ENCODE measurements at regions not wholly inside any gene's neighbourhood (a gene's known extent, or its start where the extent isn't known, plus 50 kb on each side); places are given as distances from the start of the nearest gene placed in this dataset.

DNA sequence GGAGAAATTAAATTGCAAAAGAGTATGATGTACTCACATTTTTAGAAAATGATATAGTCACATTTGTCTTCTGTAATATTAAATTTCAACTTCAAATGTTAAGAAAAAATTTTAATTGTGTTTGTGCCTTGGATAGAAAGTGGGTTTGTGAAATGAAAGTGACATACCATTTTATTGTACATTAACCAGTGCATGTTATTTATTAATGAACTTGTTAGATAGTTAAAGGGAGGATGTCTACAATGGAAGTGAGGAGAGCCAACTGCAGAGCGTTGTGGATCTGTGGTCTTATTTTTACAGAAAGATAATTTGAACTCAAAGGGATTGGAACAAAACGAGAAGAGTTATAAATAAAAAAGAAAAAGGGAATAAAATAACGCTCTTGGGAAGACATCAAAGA lies 291.7 kb downstream of the ARL4A start:
- TF ChIP-seq, protein P1, sequence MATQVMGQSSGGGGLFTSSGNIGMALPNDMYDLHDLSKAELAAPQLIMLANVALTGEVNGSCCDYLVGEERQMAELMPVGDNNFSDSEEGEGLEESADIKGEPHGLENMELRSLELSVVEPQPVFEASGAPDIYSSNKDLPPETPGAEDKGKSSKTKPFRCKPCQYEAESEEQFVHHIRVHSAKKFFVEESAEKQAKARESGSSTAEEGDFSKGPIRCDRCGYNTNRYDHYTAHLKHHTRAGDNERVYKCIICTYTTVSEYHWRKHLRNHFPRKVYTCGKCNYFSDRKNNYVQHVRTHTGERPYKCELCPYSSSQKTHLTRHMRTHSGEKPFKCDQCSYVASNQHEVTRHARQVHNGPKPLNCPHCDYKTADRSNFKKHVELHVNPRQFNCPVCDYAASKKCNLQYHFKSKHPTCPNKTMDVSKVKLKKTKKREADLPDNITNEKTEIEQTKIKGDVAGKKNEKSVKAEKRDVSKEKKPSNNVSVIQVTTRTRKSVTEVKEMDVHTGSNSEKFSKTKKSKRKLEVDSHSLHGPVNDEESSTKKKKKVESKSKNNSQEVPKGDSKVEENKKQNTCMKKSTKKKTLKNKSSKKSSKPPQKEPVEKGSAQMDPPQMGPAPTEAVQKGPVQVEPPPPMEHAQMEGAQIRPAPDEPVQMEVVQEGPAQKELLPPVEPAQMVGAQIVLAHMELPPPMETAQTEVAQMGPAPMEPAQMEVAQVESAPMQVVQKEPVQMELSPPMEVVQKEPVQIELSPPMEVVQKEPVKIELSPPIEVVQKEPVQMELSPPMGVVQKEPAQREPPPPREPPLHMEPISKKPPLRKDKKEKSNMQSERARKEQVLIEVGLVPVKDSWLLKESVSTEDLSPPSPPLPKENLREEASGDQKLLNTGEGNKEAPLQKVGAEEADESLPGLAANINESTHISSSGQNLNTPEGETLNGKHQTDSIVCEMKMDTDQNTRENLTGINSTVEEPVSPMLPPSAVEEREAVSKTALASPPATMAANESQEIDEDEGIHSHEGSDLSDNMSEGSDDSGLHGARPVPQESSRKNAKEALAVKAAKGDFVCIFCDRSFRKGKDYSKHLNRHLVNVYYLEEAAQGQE (IDR thresholded peaks at IDR 0.05; ENCODE audit: insufficient read depth in 1 of 2, low read depth in 2 of 2, low read length in 2 of 2), result no peak
- no peak for TF ChIP-seq SIN3A (IDR thresholded peaks at IDR 0.05; ENCODE audit: borderline replicate concordance, insufficient read depth, low read length)
- no peak for TF ChIP-seq POLR2AphosphoS5 (IDR thresholded peaks at IDR 0.05; ENCODE audit: low read depth, low read length)
- TF ChIP-seq FOXP2 (optimal IDR thresholded peaks at IDR 0.05; ENCODE audit: borderline replicate concordance, extremely low read depth, extremely low read length, insufficient read depth), result no peak
- no peak for TF ChIP-seq TAF1 (IDR thresholded peaks at IDR 0.05; ENCODE audit: borderline replicate concordance, insufficient read depth, low read length)

DNA sequence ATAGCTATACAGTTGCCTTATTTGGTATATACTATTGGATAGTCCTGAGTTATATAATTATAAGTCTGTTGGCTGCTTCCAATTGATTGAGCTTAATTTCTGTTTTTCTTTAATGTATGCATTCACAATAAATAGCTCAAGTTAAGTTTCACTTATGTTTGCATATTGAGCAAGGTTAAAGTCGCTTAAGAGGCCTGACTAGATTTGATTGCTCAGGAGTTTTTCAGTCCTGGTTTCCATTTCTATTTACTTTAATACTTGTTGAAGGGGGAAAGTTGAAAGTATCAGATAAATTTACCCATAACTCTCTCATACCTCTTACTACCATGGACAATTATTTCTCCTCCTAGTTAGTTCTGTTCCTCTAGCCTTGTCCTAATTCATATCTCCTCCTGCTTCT lies 294.7 kb downstream of the ARL4A start:
- no peak for TF ChIP-seq POLR2AphosphoS5 (IDR thresholded peaks at IDR 0.05; ENCODE audit: low read depth, low read length)
- TF ChIP-seq, protein P1 (IDR thresholded peaks at IDR 0.05; ENCODE audit: insufficient read depth in 1 of 2, low read depth in 2 of 2, low read length in 2 of 2), result no peak
- no peak for TF ChIP-seq TAF1 (IDR thresholded peaks at IDR 0.05; ENCODE audit: borderline replicate concordance, insufficient read depth, low read length)
- no peak for TF ChIP-seq FOXP2 (optimal IDR thresholded peaks at IDR 0.05; ENCODE audit: borderline replicate concordance, extremely low read depth, extremely low read length, insufficient read depth)
- no peak for TF ChIP-seq SIN3A (IDR thresholded peaks at IDR 0.05; ENCODE audit: borderline replicate concordance, insufficient read depth, low read length)

DNA sequence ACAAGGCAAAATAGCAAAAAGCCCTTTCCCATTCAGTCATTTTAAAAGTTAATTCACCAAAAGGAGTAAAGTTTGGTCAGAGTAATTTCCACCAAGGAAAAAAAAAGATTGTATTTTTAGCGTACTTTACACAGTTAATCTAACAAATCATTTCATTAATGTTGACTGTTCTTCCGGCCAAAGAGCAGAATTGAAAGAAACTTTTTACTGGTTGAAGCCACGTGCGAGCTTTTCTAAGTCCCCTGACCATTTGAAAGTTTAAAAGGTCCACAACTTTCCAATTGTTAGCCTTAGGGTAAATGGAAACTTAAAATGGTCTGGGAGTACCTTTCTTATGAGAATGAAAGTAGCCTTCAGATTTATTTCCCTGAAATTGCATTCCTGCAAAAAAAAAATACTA lies 296.7 kb downstream of the ARL4A start:
- TF ChIP-seq SIN3A (IDR thresholded peaks at IDR 0.05; ENCODE audit: borderline replicate concordance, insufficient read depth, low read length) (no peak), FOXP2 (optimal IDR thresholded peaks at IDR 0.05; ENCODE audit: borderline replicate concordance, extremely low read depth, extremely low read length, insufficient read depth) (no peak), TAF1 (IDR thresholded peaks at IDR 0.05; ENCODE audit: borderline replicate concordance, insufficient read depth, low read length) (no peak), POLR2AphosphoS5 (IDR thresholded peaks at IDR 0.05; ENCODE audit: low read depth, low read length) (no peak)
- TF ChIP-seq, protein P1 (IDR thresholded peaks at IDR 0.05; ENCODE audit: insufficient read depth in 1 of 2, low read depth in 2 of 2, low read length in 2 of 2), result no peak

DNA sequence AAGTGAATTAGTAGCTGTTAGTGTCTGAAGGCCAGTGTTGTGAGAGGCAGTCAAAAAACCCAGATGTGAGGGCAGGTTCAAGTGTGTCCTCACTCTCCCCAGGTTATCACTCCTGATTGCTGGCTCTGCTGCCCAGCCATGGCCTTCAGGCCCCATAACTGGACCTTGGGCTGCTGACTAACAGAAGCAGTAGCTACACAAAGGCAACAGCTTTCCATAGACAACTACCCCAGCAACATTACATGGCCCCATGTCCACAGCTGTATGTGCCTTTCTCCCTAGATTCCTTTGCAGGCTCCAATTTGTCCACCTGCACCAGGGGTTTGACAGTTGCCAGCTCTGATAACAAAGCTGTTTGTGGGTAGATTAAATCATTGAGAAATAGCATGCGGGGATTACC lies 297.8 kb downstream of the ARL4A start:
- TF ChIP-seq SIN3A (IDR thresholded peaks at IDR 0.05; ENCODE audit: borderline replicate concordance, insufficient read depth, low read length) (no peak), POLR2AphosphoS5 (IDR thresholded peaks at IDR 0.05; ENCODE audit: low read depth, low read length) (no peak), TAF1 (IDR thresholded peaks at IDR 0.05; ENCODE audit: borderline replicate concordance, insufficient read depth, low read length) (no peak), FOXP2 (optimal IDR thresholded peaks at IDR 0.05; ENCODE audit: borderline replicate concordance, extremely low read depth, extremely low read length, insufficient read depth) (no peak)
- TF ChIP-seq, protein P1 (IDR thresholded peaks at IDR 0.05; ENCODE audit: insufficient read depth in 1 of 2, low read depth in 2 of 2, low read length in 2 of 2), result no peak

DNA sequence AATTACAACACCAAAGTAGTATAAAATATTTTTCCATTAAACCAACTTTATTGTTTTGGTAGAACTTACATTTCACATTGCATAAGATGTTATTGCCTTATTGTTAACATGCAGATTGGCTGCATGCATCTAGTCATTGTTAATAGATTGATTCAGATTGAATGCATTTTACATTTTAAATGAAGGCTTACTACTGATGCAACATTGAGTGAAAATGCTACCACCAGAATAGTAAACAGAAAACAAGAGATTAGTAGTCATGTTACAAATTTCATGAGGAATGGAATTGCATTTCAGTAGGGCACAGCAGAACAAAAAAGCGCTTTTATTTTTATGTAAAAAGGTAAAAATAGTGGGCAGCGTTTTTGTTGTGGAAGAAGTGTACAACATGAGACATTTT lies 298.3 kb downstream of the ARL4A start:
- TF ChIP-seq POLR2AphosphoS5 (IDR thresholded peaks at IDR 0.05; ENCODE audit: low read depth, low read length) (no peak), TAF1 (IDR thresholded peaks at IDR 0.05; ENCODE audit: borderline replicate concordance, insufficient read depth, low read length) (no peak), FOXP2 (optimal IDR thresholded peaks at IDR 0.05; ENCODE audit: borderline replicate concordance, extremely low read depth, extremely low read length, insufficient read depth) (no peak), SIN3A (IDR thresholded peaks at IDR 0.05; ENCODE audit: borderline replicate concordance, insufficient read depth, low read length) (no peak)
- TF ChIP-seq, protein P1 (IDR thresholded peaks at IDR 0.05; ENCODE audit: insufficient read depth in 1 of 2, low read depth in 2 of 2, low read length in 2 of 2), result no peak
